Body of pancreas (tissue), 4 donors: ENCODE measurements at regions not wholly inside any gene's neighbourhood (a gene's known extent, or its start where the extent isn't known, plus 50 kb on each side); places are given as distances from the start of the nearest gene placed in this dataset.

Source experiments
- POLR2A ChIP-seq, 3 donors: fragments of 450-650 bp; IDR thresholded peaks; one replicate each; pipeline ENCODE4 v1.6.1; 2016; ENCODE audit warnings: antibody characterized with exemption in 3 of 3, mild to moderate bottlenecking in 2 of 3
- TF ChIP-seq, protein P1 (sequence below), 7 experiments: fragments of 450-650 bp in 4 of 7; fragments of 200-600 bp in 3 of 7; sonication (generic) in 3 of 7; IDR thresholded peaks; one replicate each; pipeline ENCODE4 v1.5.1; 2016 to 2019; ENCODE audit warnings: antibody characterized with exemption in 7 of 7

- TF ChIP-seq POLR2A (IDR thresholded peaks at IDR 0.05), result no peak
- TF ChIP-seq, protein P1, sequence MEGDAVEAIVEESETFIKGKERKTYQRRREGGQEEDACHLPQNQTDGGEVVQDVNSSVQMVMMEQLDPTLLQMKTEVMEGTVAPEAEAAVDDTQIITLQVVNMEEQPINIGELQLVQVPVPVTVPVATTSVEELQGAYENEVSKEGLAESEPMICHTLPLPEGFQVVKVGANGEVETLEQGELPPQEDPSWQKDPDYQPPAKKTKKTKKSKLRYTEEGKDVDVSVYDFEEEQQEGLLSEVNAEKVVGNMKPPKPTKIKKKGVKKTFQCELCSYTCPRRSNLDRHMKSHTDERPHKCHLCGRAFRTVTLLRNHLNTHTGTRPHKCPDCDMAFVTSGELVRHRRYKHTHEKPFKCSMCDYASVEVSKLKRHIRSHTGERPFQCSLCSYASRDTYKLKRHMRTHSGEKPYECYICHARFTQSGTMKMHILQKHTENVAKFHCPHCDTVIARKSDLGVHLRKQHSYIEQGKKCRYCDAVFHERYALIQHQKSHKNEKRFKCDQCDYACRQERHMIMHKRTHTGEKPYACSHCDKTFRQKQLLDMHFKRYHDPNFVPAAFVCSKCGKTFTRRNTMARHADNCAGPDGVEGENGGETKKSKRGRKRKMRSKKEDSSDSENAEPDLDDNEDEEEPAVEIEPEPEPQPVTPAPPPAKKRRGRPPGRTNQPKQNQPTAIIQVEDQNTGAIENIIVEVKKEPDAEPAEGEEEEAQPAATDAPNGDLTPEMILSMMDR (IDR thresholded peaks at IDR 0.05), result no peak
These were observed 104.7 kb upstream of the TRIM2 start for GRCh38 chr4:153099391-153100140.
